GM19023 (cell line): ENCODE measurements at regions not wholly inside any gene's neighbourhood (a gene's known extent, or its start where the extent isn't known, plus 50 kb on each side); places are given as distances from the start of the nearest gene placed in this dataset.
"Not testable (repeated sequence)": the region's sequence is repeated elsewhere in the genome, so short reads cannot be mapped to it uniquely, and the experiment has no call there.

Experiments
- ATAC-seq: cut with Tn5 transposase; IDR thresholded peaks from one replicate; pipeline ENCODE4 v1.9.1; 2021; ENCODE audit warnings: mild to moderate bottlenecking, moderate library complexity; ENCODE audit not compliant: unreplicated experiment

DNA sequence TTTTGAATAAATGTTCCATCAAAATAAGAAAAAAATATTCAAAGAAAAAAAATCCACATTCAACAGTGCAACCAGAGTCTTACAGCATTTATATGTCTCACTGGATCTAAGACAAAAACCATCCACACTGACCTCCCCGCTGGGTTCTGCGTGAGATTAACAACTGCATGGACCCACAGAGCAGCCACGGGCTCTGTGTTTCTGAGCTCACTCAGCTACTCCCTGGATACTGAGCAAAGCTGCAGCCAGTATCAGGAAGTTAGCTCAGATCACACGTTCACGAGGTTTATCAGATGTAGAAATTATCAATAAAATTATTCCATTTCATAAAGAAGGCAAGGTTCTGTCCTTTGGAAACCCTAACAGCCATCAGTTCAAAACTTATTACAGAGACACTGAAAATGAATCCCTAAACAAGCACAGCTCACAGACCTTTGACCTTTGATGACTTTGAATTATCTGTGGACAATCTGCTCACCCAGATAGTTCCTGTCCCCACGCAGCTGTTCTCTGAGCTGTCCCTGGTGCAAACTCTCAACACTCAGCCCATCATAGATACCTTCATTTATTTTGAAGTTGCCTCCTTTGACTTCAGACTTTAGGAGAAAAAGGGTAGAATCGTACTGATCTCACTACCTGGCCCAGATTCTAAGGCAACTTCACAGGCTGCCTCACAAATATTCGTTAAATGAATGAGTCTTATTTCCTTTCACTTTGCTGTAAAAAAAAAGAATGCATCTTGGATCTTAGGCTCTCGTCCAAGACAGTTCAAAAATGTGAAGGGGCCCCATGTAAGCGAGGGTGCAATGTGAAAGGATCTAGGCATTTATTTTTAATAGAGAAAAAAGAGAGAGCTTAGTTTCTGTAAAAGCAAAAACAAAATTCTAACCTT lies 67.7 kb upstream of the SVIL start:
- no peak for ATAC-seq

DNA sequence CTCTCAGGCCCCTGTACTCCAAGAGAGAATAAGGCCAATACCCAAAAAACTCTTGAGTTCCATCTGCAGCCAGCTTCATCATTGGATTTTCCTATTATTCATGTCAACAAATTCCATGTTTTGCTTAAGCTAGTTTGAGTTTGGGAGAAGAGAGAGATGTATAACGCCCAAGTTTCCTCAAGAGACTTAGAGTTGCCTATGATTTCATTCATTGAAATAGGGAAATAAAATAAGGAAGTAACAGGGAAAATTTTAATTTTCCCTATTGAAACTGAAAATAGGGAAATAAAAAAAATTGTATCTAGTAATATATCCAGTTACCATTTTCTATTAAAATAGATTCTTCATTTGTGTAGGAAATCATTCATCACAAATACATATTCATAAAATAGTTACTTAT lies 66.5 kb upstream of the SVIL start:
- no peak for ATAC-seq

DNA sequence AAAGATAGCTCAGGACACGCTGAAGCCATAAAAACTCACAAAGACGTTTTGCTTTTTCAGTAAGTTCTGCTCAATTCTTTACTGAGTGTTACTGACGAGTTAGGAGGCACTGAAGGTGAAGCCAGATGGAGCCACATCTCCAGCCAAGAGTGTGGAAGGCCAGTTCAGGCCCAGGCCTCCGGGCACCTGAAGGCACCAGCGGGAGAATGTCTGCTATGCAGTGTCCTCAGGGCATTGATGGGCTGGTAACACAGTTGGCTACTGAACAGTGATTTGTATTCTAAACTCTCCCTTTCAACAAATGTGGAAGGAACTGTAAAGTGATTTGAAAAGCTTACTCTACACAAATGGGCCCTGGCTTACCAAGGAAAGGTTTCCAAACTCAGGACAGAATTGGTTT lies 64.8 kb upstream of the SVIL start:
- no peak for ATAC-seq

DNA sequence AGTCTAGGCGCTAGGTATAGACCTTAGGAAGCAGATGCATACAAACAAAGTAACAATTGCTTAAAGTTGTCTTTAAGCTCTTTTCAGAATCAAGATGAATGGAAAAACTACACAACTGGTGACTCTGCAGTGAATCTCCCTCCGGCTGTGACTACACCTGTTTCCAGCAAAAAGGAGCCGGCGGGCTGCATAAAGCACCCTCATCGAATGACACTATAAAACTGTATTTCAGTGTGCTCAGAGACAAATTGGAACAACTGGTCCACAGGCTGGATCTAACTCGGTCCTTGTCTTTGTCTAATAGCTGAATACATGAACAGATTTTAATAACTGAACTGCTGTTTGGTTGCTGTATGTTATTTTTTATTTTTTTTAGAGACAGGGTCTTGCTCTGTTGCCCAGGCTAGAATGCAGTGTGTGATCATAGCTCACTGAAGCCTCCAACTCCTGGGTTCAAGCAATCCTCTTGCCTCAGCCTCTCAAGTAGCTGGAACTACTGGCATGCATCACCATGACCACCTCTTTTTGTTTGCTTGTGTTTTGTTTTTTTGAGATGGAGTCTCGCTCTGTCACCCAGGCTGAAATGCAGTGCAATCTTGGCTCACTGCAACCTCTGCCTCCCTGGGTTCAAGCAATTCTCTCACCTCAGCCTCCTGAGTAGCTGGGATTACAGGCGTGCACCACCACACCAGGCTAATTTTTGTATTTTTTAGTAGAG lies 64.2 kb upstream of the SVIL start:
- ATAC-seq, result no peak

DNA sequence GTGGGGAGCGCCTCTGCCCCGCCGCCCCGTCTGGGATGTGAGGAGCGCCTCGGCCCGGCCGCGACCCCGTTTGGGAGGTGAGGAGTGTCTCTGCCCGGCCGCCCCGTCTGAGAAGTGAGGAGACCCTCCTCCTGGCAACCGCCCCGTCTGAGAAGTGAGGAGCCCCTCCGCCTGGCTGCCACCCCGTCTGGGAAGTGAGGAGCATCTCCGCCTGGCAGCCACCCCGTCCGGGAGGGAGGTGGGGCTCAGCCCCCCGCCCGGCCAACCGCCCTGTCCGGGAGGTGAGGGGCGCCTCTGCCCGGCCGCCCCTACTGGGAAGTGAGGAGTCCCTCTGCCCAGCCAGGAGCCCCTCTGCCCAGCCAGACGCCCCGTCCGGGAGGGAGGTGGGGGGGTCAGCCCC lies 61.8 kb upstream of the SVIL start:
- ATAC-seq, result not testable (repeated sequence)

DNA sequence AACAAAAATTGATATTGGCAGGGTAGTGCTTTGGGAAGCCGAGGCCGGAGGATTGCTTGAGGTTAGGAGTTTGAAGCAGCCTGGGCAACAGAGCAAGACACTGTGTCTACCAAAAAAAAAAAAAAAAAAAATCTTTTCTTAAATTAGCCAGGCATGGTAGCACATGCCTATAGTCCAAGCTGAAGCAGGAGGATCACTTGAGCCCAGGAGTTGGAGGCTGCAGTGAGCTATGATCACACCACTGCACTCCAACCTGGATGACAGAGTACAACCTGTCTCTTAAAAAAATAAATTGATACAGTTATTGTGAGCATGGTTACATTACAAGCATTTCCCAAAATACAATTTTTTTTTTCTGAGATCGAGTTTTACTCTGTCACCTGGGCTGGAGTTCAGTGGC lies 59.4 kb upstream of the SVIL start:
- ATAC-seq, result no peak

DNA sequence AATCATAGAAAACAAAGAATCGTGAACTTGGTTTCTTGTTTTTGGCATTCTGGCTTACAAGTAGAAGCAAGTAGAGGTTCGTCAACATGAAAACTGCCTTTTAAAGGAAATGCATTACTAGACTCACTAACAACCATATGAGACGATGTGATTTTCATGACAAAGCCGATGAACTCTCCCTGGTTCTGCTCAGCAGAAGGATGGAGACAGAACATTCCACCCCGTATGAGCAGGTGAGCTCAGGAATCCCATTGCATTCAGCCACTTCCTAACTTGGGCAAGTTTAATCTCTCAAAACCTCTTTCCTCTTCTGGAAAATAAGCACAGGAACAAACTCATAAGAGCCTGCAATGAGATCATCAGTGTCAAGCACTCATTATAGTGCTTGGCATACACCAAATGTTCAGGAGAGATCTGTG lies 57.4 kb upstream of the SVIL start:
- no peak for ATAC-seq

DNA sequence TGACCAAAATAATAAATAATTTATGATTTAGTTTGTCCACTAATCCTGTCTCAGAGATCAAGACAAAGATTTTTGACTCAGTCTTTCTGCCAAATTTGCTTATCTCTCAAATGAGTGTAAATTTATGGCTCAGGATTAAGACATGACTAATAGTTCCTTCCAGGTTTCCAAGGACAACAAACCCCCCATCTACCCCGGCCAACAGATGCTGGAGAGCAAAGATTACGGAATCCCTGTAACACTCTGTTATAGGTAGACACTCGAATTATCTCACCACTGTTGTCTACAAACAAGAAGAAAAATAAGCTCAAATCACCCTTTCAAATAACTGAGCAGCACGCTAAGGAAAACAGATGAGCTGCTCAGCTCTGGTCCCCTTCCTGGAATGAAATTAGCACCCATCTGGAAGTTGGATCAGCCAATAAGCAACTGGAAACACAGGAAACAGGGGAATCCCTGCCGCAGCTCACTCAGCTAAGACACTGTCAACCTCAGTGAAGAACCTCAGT lies 56.8 kb upstream of the SVIL start:
- ATAC-seq, result no peak

DNA sequence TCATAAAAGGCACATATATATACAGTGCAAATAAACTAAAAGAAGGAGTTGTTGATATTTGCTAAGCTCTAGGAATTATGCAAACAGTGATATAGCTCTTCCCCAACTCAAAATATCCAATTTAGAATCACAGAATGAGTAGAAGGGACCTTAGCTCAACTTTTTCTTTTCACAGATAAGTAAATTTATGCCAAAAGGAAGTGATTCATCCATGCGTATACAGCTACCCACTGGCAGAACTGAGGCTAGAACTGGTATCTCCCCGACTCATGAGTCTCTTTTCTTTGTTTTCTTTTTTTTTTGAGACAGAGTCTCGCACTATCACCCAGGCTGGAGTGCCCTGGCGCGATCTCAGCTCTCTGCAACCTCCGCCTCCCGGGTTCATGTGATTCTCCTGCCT lies 54.2 kb upstream of the SVIL start:
- ATAC-seq, result no peak

DNA sequence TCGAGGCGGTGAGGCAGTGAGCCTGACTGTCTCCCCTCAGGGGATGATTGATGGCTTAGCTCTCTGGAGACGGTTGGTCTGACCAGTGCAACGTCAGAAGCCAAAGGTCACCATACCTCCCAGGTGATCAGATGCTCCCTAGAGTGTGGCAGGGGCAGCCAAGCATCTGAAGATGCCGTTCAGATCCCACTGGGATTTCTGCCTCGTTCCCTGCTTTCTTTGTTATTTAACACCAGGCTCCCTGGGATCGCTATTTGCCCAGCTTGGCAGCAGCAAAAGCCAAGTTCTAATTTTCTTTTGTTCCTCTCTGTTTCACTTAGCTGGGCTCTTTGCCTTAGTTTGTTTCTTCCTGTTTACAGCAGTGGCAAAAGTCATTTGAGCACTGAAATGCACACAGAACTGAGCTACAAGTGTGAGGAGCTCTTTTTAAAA lies 53.5 kb upstream of the SVIL start:
- ATAC-seq, result no peak

DNA sequence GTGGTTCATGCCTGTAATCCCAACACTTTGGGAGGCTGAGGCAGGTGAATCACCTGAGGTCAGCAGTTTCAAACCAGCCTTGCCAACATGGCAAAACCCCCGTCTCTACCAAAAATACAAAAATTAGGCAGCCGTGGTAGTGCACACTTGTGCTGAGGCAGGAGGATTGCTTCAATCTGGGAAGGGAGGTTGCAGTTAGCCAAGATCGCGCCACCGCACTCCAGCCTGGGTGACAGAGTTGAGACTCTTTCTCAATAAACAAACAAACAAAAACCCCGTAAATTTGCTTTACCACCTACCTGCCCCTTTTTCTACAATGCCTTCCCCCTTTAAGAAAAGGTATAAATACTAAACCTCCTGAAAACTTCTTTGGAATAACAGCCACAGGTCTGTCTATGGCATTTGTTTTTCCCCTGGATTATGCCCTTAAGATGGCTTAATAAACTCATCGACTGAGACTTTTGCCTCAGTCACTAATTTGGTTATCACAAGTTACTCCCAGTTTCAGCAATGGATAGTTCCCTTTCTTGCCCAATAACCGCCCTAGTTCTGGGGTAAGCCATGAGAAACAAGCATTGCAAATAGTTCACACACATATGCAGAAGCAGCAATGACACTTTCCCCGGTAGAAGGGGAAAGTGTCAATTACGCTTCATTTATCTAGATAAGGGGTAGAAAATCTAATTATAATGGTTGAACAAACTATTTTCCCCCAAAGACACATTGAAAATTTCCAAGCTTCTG lies 52.8 kb upstream of the SVIL start:
- ATAC-seq, result no peak

DNA sequence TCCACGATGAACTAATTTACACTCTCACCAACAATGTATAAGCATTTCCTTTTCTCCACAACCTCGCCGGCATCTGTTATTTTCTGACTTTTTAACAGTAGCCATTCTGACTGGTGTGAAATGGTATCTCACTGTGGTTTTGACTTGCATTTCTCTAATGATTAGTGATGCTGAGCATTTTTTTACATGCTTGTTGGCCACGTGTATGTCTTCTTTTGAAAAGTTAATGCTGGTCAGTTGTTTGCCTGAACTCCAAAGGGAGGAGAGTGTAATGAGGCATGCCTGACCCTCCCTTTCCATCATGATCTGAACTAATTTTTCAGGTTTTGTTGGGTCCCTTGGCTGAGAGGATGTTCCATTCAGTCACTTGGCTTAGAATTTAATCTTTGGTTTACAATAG lies 50.7 kb upstream of the SVIL start:
- ATAC-seq, result no peak
